H9 (cell line): ENCODE measurements at regions not wholly inside any gene's neighbourhood (a gene's known extent, or its start where the extent isn't known, plus 50 kb on each side); places are given as distances from the start of the nearest gene placed in this dataset.
A peak's percentile ranks its signal among the peaks of the same experiment; 100 is the strongest.

Experiments used
- DNase-seq: peaks from one replicate; pipeline ENCODE4 v3.0.0-alpha.2; 2017
- H2AFZ ChIP-seq: one replicate; pipeline ENCODE4 v1.6.1; 2013; ENCODE audit warnings: mild to moderate bottlenecking, low read length, control low read depth, moderate library complexity
- H2AK5ac ChIP-seq: 2 replicates; pipeline ENCODE4 v1.6.1; 2013; ENCODE audit warnings: low read length, control low read depth, mixed read lengths; ENCODE audit not compliant: insufficient read length
- H2BK120ac ChIP-seq: one replicate; pipeline ENCODE4 v1.6.1; 2013; ENCODE audit warnings: low read depth, mild to moderate bottlenecking, low read length, control low read depth, inconsistent platforms; ENCODE audit not compliant: poor library complexity, severe bottlenecking
- H2BK12ac ChIP-seq: 2 replicates; pipeline ENCODE4 v1.6.1; 2013; ENCODE audit warnings: low read length, control low read depth, mixed read lengths, low read depth; ENCODE audit not compliant: insufficient read length
- H2BK15ac ChIP-seq: 2 replicates; pipeline ENCODE4 v1.6.1; 2013; ENCODE audit warnings: low read depth, low read length, control low read depth
- H2BK20ac ChIP-seq: one replicate; pipeline ENCODE4 v1.6.1; 2013; ENCODE audit warnings: low read depth, mild to moderate bottlenecking, low read length, control low read depth, inconsistent platforms; ENCODE audit not compliant: poor library complexity, severe bottlenecking
- H2BK5ac ChIP-seq: 2 replicates; pipeline ENCODE4 v1.6.1; 2013; ENCODE audit warnings: low read length, control low read depth, mixed read lengths; ENCODE audit not compliant: insufficient read length
- H3K14ac ChIP-seq: 2 replicates; pipeline ENCODE4 v1.6.1; 2013; ENCODE audit warnings: low read length, control low read depth; ENCODE audit not compliant: insufficient read depth
- H3K18ac ChIP-seq: 2 replicates; pipeline ENCODE4 v1.6.1; 2013; ENCODE audit warnings: low read depth, mild to moderate bottlenecking, mixed read lengths, low read length, control low read depth; ENCODE audit not compliant: insufficient read length
- H3K23ac ChIP-seq: 2 replicates; pipeline ENCODE4 v1.6.1; 2013; ENCODE audit warnings: low read length, control low read depth, mixed read lengths, low read depth; ENCODE audit not compliant: insufficient read length
- H3K23me2 ChIP-seq: 2 replicates; pipeline ENCODE4 v1.6.1; 2013; ENCODE audit warnings: low read depth, mild to moderate bottlenecking, mixed read lengths, low read length, control low read depth; ENCODE audit not compliant: insufficient read length, poor library complexity, severe bottlenecking
- H3K27ac ChIP-seq: 2 replicates; pipeline ENCODE4 v1.5.1; 2013; ENCODE audit warnings: low read length, control low read depth, mixed read lengths, low read depth; ENCODE audit not compliant: insufficient read length
- H3K27me3 ChIP-seq: 2 replicates; pipeline ENCODE4 v1.6.1; 2013; ENCODE audit warnings: low read length, control low read depth, inconsistent platforms; ENCODE audit not compliant: insufficient read depth
- H3K4ac ChIP-seq: 2 replicates; pipeline ENCODE4 v1.6.1; 2013; ENCODE audit warnings: low read depth, mild to moderate bottlenecking, control low read depth, inconsistent platforms, low read length, moderate library complexity
- H3K4me1 ChIP-seq: 2 replicates; pipeline ENCODE4 v1.6.1; 2013; ENCODE audit warnings: low read length, control low read depth, inconsistent platforms; ENCODE audit not compliant: insufficient read depth
- H3K4me2 ChIP-seq: 2 replicates; pipeline ENCODE4 v1.6.1; 2013; ENCODE audit warnings: low read length, control low read depth, mixed read lengths; ENCODE audit not compliant: insufficient read length, insufficient read depth
- H3K56ac ChIP-seq: 2 replicates; pipeline ENCODE4 v1.6.1; 2013; ENCODE audit warnings: low read depth, mild to moderate bottlenecking, mixed read lengths, low read length, control low read depth; ENCODE audit not compliant: insufficient read length
- H3K79me1 ChIP-seq: 2 replicates; pipeline ENCODE4 v1.6.1; 2013; ENCODE audit warnings: low read depth, mild to moderate bottlenecking, moderate library complexity, low read length, control low read depth, inconsistent platforms; ENCODE audit not compliant: insufficient read depth, poor library complexity, severe bottlenecking
- H3K79me2 ChIP-seq: 2 replicates; pipeline ENCODE4 v1.6.1; 2013; ENCODE audit warnings: low read length, control low read depth, inconsistent platforms; ENCODE audit not compliant: insufficient read depth
- H3K9ac ChIP-seq: 2 replicates; pipeline ENCODE4 v1.6.1; 2013; ENCODE audit warnings: low read length, control low read depth, mixed read lengths; ENCODE audit not compliant: insufficient read length; ENCODE audit errors: extremely low read depth
- H3K9me3 ChIP-seq: one replicate; pipeline ENCODE4 v1.6.1; 2013; ENCODE audit warnings: low read depth, low read length, inconsistent platforms; ENCODE audit not compliant: control insufficient read depth
- H3T11ph ChIP-seq: one replicate; pipeline ENCODE4 v1.6.1; 2013; ENCODE audit warnings: mild to moderate bottlenecking, low read length, control low read depth, inconsistent platforms
- H4K20me1 ChIP-seq: one replicate; pipeline ENCODE4 v1.6.1; 2013; ENCODE audit not compliant: control insufficient read depth, insufficient read length, insufficient read depth
- H4K5ac ChIP-seq: 2 replicates; pipeline ENCODE4 v1.6.1; 2013; ENCODE audit warnings: low read depth, mild to moderate bottlenecking, mixed read lengths, low read length, control low read depth; ENCODE audit not compliant: insufficient read length
- H4K8ac ChIP-seq: replicated peaks from 2 replicates; pipeline ENCODE4 v1.6.1; 2013; ENCODE audit warnings: low read length, control low read depth, mixed read lengths, low read depth; ENCODE audit not compliant: insufficient read length
- H4K91ac ChIP-seq: 2 replicates; pipeline ENCODE4 v1.6.1; 2013; ENCODE audit warnings: low read depth, mild to moderate bottlenecking, moderate library complexity, mixed read lengths, low read length, control low read depth; ENCODE audit not compliant: insufficient read length
- H3K27ac Mint-ChIP-seq, 3 experiments: 2 replicates in 2 of 3; 3 replicates in 1 of 3; pipeline ENCODE4 v1.8.0; 2020 to 2021; ENCODE audit warnings: mixed read lengths in 3 of 3, mild to moderate bottlenecking in 1 of 3, moderate library complexity in 1 of 3
- H3K27me3 Mint-ChIP-seq: 2 replicates; pipeline ENCODE4 v1.8.0; 2021; ENCODE audit warnings: low read depth, mild to moderate bottlenecking, moderate library complexity, mixed read lengths
- H3K36me3 Mint-ChIP-seq, 3 experiments: 2 replicates in 2 of 3; 3 replicates in 1 of 3; pipeline ENCODE4 v1.8.0; 2020 to 2021; ENCODE audit warnings: low read depth in 3 of 3, mixed read lengths in 3 of 3; ENCODE audit not compliant: insufficient read depth in 1 of 3
- H3K4me1 Mint-ChIP-seq, 2 experiments: 2 replicates each; pipeline ENCODE4 v1.8.0; 2020; ENCODE audit warnings: mixed read lengths in 2 of 2
- H3K4me3 Mint-ChIP-seq, 2 experiments: 2 replicates in 1 of 2; 3 replicates in 1 of 2; pipeline ENCODE4 v1.8.0; 2020 to 2021; ENCODE audit warnings: mild to moderate bottlenecking in 2 of 2, mixed read lengths in 2 of 2, moderate library complexity in 1 of 2
- H3K9me3 Mint-ChIP-seq, 2 experiments: 2 replicates in 1 of 2; 3 replicates in 1 of 2; pipeline ENCODE4 v1.8.0; 2020; ENCODE audit warnings: mild to moderate bottlenecking in 2 of 2, mixed read lengths in 2 of 2, moderate library complexity in 1 of 2
- WGBS: extraction: QIAGEN DNeasy Blood & Tissue Kit; methylation state at CpG from one replicate; pipeline ENCODE4 v1.1.7; 2013; ENCODE audit warnings: missing lambda C conversion rate, low lambda C conversion rate, mixed read lengths; ENCODE audit not compliant: insufficient read length; ENCODE audit errors: extremely low coverage; 5-methylcytosine and 5-hydroxymethylcytosine counted together
- TF ChIP-seq, protein P1 (sequence below): fragments of 200-600 bp; sonication (generic); conservative IDR thresholded peaks from 3 replicates; pipeline ENCODE4 v1.8.0; 2021; ENCODE audit warnings: antibody characterized with exemption, mild to moderate bottlenecking

- TF ChIP-seq, protein P1, sequence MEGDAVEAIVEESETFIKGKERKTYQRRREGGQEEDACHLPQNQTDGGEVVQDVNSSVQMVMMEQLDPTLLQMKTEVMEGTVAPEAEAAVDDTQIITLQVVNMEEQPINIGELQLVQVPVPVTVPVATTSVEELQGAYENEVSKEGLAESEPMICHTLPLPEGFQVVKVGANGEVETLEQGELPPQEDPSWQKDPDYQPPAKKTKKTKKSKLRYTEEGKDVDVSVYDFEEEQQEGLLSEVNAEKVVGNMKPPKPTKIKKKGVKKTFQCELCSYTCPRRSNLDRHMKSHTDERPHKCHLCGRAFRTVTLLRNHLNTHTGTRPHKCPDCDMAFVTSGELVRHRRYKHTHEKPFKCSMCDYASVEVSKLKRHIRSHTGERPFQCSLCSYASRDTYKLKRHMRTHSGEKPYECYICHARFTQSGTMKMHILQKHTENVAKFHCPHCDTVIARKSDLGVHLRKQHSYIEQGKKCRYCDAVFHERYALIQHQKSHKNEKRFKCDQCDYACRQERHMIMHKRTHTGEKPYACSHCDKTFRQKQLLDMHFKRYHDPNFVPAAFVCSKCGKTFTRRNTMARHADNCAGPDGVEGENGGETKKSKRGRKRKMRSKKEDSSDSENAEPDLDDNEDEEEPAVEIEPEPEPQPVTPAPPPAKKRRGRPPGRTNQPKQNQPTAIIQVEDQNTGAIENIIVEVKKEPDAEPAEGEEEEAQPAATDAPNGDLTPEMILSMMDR: no peak
- Histone ChIP-seq H3K23ac (no peak overlapping the region), H2BK15ac (no peak overlapping the region), H3K27ac (peak overlapping the region; percentile 72), H3K18ac (no peak overlapping the region), H2AK5ac (no peak overlapping the region), H2BK5ac (no peak overlapping the region), H3K9ac (no peak overlapping the region), H3K27me3 (no peaks in the 10 kb centered on the region), H3K4me2 (peak overlapping the region; percentile 78), H3T11ph (no peak overlapping the region), H3K23me2 (peaks cover 5% of the 10 kb centered on the region), H2BK12ac (no peak overlapping the region), H4K91ac (no peak overlapping the region), H4K5ac (no peak overlapping the region), H3K14ac (no peak overlapping the region), H4K20me1 (no peaks in the 10 kb centered on the region), H3K79me1 (no peaks in the 10 kb centered on the region), H3K56ac (no peak overlapping the region), H3K79me2 (no peaks in the 10 kb centered on the region), H3K9me3 (no peaks in the 10 kb centered on the region), H4K8ac (no peak overlapping the region), H2AFZ (no peak overlapping the region), H3K4me1 (peaks cover 15% of the 10 kb centered on the region), H2BK20ac (no peak overlapping the region), H3K4ac (no peak overlapping the region), H2BK120ac (no peak overlapping the region)
- Mint-ChIP-seq H3K27me3 (no peaks in the 10 kb centered on the region), H3K36me3 (peaks cover 25 to 75% (median 61%) of the 10 kb centered on the region in 3 experiments), H3K4me1 (peaks cover 53 to 68% of the 10 kb centered on the region in 2 experiments), H3K4me3 (peak overlapping the region; percentile 52 to 72), H3K9me3 (peaks cover 0 to 8% of the 10 kb centered on the region in 2 experiments; a peak in 4 of 5 replicates), H3K27ac (peak overlapping the region; percentile 92 to 96 (median 95))
- no CpG with 5 or more reads among the region's 7 CpGs for WGBS
- peak; percentile 75 for DNase-seq
These were observed 120.2 kb downstream of the TLR5 start for GRCh38 chr1:223022641-223023473.
